HL-60 (cell line): ENCODE measurements at regions not wholly inside any gene's neighbourhood (a gene's known extent, or its start where the extent isn't known, plus 50 kb on each side); places are given as distances from the start of the nearest gene placed in this dataset.

Experiments
- POLR2AphosphoS5 ChIP-seq: IDR thresholded peaks from 2 replicates; pipeline ENCODE4 v1.6.1; 2012; ENCODE audit warnings: low read depth
- TF ChIP-seq, protein P1 (sequence below): IDR thresholded peaks from 2 replicates; pipeline ENCODE4 v1.6.1; 2012; ENCODE audit warnings: low read depth; ENCODE audit not compliant: insufficient replicate concordance
- TF ChIP-seq, protein P2 (sequence below): IDR thresholded peaks from one replicate; pipeline ENCODE4 v1.5.1; 2011; ENCODE audit warnings: low read length, control low read depth, inconsistent platforms; ENCODE audit not compliant: insufficient read depth

DNA sequence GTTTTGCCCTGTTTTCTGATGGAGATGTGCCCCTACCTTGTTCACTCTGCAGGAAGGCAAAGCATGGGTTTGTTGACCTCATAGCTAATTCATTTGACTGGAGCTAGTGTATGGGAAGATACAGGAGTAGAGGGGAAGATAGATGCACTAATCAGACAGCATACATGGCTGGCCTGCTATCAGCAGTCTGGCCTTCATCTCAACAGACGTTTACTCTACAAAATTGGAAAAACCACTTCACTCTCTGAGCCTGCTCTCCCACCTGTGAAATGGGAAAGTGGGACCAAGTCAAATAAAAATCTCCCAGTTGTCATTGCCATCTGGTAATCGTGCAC lies 235.2 kb upstream of the RAB4A start:
- TF ChIP-seq, protein P1, sequence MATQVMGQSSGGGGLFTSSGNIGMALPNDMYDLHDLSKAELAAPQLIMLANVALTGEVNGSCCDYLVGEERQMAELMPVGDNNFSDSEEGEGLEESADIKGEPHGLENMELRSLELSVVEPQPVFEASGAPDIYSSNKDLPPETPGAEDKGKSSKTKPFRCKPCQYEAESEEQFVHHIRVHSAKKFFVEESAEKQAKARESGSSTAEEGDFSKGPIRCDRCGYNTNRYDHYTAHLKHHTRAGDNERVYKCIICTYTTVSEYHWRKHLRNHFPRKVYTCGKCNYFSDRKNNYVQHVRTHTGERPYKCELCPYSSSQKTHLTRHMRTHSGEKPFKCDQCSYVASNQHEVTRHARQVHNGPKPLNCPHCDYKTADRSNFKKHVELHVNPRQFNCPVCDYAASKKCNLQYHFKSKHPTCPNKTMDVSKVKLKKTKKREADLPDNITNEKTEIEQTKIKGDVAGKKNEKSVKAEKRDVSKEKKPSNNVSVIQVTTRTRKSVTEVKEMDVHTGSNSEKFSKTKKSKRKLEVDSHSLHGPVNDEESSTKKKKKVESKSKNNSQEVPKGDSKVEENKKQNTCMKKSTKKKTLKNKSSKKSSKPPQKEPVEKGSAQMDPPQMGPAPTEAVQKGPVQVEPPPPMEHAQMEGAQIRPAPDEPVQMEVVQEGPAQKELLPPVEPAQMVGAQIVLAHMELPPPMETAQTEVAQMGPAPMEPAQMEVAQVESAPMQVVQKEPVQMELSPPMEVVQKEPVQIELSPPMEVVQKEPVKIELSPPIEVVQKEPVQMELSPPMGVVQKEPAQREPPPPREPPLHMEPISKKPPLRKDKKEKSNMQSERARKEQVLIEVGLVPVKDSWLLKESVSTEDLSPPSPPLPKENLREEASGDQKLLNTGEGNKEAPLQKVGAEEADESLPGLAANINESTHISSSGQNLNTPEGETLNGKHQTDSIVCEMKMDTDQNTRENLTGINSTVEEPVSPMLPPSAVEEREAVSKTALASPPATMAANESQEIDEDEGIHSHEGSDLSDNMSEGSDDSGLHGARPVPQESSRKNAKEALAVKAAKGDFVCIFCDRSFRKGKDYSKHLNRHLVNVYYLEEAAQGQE: no peak
- TF ChIP-seq, protein P2, sequence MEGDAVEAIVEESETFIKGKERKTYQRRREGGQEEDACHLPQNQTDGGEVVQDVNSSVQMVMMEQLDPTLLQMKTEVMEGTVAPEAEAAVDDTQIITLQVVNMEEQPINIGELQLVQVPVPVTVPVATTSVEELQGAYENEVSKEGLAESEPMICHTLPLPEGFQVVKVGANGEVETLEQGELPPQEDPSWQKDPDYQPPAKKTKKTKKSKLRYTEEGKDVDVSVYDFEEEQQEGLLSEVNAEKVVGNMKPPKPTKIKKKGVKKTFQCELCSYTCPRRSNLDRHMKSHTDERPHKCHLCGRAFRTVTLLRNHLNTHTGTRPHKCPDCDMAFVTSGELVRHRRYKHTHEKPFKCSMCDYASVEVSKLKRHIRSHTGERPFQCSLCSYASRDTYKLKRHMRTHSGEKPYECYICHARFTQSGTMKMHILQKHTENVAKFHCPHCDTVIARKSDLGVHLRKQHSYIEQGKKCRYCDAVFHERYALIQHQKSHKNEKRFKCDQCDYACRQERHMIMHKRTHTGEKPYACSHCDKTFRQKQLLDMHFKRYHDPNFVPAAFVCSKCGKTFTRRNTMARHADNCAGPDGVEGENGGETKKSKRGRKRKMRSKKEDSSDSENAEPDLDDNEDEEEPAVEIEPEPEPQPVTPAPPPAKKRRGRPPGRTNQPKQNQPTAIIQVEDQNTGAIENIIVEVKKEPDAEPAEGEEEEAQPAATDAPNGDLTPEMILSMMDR: no peak
- TF ChIP-seq POLR2AphosphoS5: no peak
